ENCODE measurements at regions not wholly inside any gene's neighbourhood (a gene's known extent, or its start where the extent isn't known, plus 50 kb on each side); places are given as distances from the start of the nearest gene placed in this dataset.

- no peak for TF ChIP-seq CTCF (IDR thresholded peaks at IDR 0.05)
- no peak for TF ChIP-seq EZH2phosphoT487 (IDR thresholded peaks at IDR 0.05)
Observed at GRCh38 chr14:85788470-85789233, 258.7 kb downstream of the FLRT2 start.

Measured in neural progenitor cell (in vitro differentiated cells).